ENCODE measurements at regions not wholly inside any gene's neighbourhood (a gene's known extent, or its start where the extent isn't known, plus 50 kb on each side); places are given as distances from the start of the nearest gene placed in this dataset.

GRCh38 chr16:73301984-73302383 is 254.1 kb upstream of the ZFHX3 start:
- Histone ChIP-seq H3K27me3 (ENCODE audit: insufficient read depth) (no peaks in the 10 kb centered on the region), H2AFZ (no peak overlapping the region), H3K79me2 (replicated peaks; ENCODE audit: insufficient read depth) (no peaks in the 10 kb centered on the region), H3K36me3 (ENCODE audit: insufficient read depth) (no peaks in the 10 kb centered on the region), H3K4me2 (no peak overlapping the region), H3K4me1 (ENCODE audit: insufficient read depth) (peaks cover 8% of the 10 kb centered on the region; the same call in 1 of the 2 replicates), H4K20me1 (replicated peaks; ENCODE audit: insufficient read depth) (no peaks in the 10 kb centered on the region), H3K9me2 (ENCODE audit: insufficient read depth) (peaks cover 8% of the 10 kb centered on the region), H3K4me3 (no peak overlapping the region), H3F3A (replicated peaks; ENCODE audit: low read depth) (no peaks in the 10 kb centered on the region), H3K27ac (ENCODE audit: low read depth) (no peak overlapping the region)
- no peak for ATAC-seq
- Mint-ChIP-seq H3K9me3 (no peaks in the 10 kb centered on the region), H3K27ac (no peak overlapping the region), H3K4me1 (peaks cover 31% of the 10 kb centered on the region), H3K27me3 (ENCODE audit: insufficient read depth, low read depth, poor library complexity) (peaks cover 6% of the 10 kb centered on the region), H3K4me3 (no peak overlapping the region), H3K36me3 (ENCODE audit: low read depth) (no peaks in the 10 kb centered on the region)
- TF ChIP-seq, protein P1, sequence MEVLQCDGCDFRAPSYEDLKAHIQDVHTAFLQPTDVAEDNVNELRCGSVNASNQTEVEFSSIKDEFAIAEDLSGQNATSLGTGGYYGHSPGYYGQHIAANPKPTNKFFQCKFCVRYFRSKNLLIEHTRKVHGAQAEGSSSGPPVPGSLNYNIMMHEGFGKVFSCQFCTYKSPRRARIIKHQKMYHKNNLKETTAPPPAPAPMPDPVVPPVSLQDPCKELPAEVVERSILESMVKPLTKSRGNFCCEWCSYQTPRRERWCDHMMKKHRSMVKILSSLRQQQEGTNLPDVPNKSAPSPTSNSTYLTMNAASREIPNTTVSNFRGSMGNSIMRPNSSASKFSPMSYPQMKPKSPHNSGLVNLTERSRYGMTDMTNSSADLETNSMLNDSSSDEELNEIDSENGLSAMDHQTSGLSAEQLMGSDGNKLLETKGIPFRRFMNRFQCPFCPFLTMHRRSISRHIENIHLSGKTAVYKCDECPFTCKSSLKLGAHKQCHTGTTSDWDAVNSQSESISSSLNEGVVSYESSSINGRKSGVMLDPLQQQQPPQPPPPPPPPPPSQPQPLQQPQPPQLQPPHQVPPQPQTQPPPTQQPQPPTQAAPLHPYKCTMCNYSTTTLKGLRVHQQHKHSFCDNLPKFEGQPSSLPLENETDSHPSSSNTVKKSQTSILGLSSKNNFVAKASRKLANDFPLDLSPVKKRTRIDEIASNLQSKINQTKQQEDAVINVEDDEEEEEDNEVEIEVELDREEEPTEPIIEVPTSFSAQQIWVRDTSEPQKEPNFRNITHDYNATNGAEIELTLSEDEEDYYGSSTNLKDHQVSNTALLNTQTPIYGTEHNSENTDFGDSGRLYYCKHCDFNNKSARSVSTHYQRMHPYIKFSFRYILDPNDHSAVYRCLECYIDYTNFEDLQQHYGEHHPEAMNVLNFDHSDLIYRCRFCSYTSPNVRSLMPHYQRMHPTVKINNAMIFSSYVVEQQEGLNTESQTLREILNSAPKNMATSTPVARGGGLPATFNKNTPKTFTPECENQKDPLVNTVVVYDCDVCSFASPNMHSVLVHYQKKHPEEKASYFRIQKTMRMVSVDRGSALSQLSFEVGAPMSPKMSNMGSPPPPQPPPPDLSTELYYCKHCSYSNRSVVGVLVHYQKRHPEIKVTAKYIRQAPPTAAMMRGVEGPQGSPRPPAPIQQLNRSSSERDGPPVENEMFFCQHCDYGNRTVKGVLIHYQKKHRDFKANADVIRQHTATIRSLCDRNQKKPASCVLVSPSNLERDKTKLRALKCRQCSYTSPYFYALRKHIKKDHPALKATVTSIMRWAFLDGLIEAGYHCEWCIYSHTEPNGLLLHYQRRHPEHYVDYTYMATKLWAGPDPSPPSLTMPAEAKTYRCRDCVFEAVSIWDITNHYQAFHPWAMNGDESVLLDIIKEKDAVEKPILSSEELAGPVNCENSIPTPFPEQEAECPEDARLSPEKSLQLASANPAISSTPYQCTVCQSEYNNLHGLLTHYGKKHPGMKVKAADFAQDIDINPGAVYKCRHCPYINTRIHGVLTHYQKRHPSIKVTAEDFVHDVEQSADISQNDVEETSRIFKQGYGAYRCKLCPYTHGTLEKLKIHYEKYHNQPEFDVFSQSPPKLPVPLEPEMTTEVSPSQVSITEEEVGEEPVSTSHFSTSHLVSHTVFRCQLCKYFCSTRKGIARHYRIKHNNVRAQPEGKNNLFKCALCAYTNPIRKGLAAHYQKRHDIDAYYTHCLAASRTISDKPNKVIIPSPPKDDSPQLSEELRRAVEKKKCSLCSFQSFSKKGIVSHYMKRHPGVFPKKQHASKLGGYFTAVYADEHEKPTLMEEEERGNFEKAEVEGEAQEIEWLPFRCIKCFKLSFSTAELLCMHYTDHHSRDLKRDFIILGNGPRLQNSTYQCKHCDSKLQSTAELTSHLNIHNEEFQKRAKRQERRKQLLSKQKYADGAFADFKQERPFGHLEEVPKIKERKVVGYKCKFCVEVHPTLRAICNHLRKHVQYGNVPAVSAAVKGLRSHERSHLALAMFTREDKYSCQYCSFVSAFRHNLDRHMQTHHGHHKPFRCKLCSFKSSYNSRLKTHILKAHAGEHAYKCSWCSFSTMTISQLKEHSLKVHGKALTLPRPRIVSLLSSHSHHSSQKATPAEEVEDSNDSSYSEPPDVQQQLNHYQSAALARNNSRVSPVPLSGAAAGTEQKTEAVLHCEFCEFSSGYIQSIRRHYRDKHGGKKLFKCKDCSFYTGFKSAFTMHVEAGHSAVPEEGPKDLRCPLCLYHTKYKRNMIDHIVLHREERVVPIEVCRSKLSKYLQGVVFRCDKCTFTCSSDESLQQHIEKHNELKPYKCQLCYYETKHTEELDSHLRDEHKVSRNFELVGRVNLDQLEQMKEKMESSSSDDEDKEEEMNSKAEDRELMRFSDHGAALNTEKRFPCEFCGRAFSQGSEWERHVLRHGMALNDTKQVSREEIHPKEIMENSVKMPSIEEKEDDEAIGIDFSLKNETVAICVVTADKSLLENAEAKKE (CRISPR knock-in tag; IDR thresholded peaks at IDR 0.05) = no peak
- TF ChIP-seq ZNF331 (CRISPR knock-in tag; IDR thresholded peaks at IDR 0.05; ENCODE audit: low read depth) (no peak), EZH2 (IDR thresholded peaks at IDR 0.05; ENCODE audit: low read depth, unreplicated experiment) (no peak), CREB1 (CRISPR knock-in tag; IDR thresholded peaks at IDR 0.05; ENCODE audit: low read depth) (no peak), CTCF (conservative IDR thresholded peaks at IDR 0.05; ENCODE audit: low read depth in 2 of 2) (no peak), POLR2AphosphoS5 (IDR thresholded peaks at IDR 0.05; ENCODE audit: low read depth) (no peak), JUNB (IDR thresholded peaks at IDR 0.05; ENCODE audit: unreplicated experiment) (no peak), STAT1 (IDR thresholded peaks at IDR 0.05; ENCODE audit: unreplicated experiment) (no peak)
- no peak for DNase-seq (ENCODE audit: low spot score)
